ENCODE measurements at regions not wholly inside any gene's neighbourhood (a gene's known extent, or its start where the extent isn't known, plus 50 kb on each side); places are given as distances from the start of the nearest gene placed in this dataset.

- TF ChIP-seq, protein P1, sequence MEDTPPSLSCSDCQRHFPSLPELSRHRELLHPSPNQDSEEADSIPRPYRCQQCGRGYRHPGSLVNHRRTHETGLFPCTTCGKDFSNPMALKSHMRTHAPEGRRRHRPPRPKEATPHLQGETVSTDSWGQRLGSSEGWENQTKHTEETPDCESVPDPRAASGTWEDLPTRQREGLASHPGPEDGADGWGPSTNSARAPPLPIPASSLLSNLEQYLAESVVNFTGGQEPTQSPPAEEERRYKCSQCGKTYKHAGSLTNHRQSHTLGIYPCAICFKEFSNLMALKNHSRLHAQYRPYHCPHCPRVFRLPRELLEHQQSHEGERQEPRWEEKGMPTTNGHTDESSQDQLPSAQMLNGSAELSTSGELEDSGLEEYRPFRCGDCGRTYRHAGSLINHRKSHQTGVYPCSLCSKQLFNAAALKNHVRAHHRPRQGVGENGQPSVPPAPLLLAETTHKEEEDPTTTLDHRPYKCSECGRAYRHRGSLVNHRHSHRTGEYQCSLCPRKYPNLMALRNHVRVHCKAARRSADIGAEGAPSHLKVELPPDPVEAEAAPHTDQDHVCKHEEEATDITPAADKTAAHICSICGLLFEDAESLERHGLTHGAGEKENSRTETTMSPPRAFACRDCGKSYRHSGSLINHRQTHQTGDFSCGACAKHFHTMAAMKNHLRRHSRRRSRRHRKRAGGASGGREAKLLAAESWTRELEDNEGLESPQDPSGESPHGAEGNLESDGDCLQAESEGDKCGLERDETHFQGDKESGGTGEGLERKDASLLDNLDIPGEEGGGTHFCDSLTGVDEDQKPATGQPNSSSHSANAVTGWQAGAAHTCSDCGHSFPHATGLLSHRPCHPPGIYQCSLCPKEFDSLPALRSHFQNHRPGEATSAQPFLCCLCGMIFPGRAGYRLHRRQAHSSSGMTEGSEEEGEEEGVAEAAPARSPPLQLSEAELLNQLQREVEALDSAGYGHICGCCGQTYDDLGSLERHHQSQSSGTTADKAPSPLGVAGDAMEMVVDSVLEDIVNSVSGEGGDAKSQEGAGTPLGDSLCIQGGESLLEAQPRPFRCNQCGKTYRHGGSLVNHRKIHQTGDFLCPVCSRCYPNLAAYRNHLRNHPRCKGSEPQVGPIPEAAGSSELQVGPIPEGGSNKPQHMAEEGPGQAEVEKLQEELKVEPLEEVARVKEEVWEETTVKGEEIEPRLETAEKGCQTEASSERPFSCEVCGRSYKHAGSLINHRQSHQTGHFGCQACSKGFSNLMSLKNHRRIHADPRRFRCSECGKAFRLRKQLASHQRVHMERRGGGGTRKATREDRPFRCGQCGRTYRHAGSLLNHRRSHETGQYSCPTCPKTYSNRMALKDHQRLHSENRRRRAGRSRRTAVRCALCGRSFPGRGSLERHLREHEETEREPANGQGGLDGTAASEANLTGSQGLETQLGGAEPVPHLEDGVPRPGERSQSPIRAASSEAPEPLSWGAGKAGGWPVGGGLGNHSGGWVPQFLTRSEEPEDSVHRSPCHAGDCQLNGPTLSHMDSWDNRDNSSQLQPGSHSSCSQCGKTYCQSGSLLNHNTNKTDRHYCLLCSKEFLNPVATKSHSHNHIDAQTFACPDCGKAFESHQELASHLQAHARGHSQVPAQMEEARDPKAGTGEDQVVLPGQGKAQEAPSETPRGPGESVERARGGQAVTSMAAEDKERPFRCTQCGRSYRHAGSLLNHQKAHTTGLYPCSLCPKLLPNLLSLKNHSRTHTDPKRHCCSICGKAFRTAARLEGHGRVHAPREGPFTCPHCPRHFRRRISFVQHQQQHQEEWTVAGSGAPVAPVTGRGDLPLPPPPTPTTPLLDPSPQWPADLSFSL (CRISPR knock-in tag; IDR thresholded peaks at IDR 0.05) = no peak
- TF ChIP-seq SMAD3 (CRISPR knock-in tag; IDR thresholded peaks at IDR 0.05) = no peak
- no peak for TF ChIP-seq ZNF251 (CRISPR knock-in tag; IDR thresholded peaks at IDR 0.05)
- no peak for TF ChIP-seq HNRNPH1 (optimal IDR thresholded peaks at IDR 0.05; ENCODE audit: low read depth, low read length)
- no peak for TF ChIP-seq ZNF160 (CRISPR knock-in tag; IDR thresholded peaks at IDR 0.05)
- no peak for TF ChIP-seq ZBTB25 (CRISPR knock-in tag; IDR thresholded peaks at IDR 0.05)
- TF ChIP-seq, protein P2, sequence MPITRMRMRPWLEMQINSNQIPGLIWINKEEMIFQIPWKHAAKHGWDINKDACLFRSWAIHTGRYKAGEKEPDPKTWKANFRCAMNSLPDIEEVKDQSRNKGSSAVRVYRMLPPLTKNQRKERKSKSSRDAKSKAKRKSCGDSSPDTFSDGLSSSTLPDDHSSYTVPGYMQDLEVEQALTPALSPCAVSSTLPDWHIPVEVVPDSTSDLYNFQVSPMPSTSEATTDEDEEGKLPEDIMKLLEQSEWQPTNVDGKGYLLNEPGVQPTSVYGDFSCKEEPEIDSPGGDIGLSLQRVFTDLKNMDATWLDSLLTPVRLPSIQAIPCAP (CRISPR knock-in tag; IDR thresholded peaks at IDR 0.05; ENCODE audit: low read depth) = no peak
- TF ChIP-seq, protein P3, sequence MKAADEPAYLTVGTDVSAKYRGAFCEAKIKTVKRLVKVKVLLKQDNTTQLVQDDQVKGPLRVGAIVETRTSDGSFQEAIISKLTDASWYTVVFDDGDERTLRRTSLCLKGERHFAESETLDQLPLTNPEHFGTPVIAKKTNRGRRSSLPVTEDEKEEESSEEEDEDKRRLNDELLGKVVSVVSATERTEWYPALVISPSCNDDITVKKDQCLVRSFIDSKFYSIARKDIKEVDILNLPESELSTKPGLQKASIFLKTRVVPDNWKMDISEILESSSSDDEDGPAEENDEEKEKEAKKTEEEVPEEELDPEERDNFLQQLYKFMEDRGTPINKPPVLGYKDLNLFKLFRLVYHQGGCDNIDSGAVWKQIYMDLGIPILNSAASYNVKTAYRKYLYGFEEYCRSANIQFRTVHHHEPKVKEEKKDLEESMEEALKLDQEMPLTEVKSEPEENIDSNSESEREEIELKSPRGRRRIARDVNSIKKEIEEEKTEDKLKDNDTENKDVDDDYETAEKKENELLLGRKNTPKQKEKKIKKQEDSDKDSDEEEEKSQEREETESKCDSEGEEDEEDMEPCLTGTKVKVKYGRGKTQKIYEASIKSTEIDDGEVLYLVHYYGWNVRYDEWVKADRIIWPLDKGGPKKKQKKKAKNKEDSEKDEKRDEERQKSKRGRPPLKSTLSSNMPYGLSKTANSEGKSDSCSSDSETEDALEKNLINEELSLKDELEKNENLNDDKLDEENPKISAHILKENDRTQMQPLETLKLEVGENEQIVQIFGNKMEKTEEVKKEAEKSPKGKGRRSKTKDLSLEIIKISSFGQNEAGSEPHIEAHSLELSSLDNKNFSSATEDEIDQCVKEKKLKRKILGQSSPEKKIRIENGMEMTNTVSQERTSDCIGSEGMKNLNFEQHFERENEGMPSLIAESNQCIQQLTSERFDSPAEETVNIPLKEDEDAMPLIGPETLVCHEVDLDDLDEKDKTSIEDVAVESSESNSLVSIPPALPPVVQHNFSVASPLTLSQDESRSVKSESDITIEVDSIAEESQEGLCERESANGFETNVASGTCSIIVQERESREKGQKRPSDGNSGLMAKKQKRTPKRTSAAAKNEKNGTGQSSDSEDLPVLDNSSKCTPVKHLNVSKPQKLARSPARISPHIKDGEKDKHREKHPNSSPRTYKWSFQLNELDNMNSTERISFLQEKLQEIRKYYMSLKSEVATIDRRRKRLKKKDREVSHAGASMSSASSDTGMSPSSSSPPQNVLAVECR (CRISPR knock-in tag; IDR thresholded peaks at IDR 0.05; ENCODE audit: borderline replicate concordance) = no peak
- no peak for TF ChIP-seq KLF16 (CRISPR knock-in tag; IDR thresholded peaks at IDR 0.05)
- TF ChIP-seq, protein P4, sequence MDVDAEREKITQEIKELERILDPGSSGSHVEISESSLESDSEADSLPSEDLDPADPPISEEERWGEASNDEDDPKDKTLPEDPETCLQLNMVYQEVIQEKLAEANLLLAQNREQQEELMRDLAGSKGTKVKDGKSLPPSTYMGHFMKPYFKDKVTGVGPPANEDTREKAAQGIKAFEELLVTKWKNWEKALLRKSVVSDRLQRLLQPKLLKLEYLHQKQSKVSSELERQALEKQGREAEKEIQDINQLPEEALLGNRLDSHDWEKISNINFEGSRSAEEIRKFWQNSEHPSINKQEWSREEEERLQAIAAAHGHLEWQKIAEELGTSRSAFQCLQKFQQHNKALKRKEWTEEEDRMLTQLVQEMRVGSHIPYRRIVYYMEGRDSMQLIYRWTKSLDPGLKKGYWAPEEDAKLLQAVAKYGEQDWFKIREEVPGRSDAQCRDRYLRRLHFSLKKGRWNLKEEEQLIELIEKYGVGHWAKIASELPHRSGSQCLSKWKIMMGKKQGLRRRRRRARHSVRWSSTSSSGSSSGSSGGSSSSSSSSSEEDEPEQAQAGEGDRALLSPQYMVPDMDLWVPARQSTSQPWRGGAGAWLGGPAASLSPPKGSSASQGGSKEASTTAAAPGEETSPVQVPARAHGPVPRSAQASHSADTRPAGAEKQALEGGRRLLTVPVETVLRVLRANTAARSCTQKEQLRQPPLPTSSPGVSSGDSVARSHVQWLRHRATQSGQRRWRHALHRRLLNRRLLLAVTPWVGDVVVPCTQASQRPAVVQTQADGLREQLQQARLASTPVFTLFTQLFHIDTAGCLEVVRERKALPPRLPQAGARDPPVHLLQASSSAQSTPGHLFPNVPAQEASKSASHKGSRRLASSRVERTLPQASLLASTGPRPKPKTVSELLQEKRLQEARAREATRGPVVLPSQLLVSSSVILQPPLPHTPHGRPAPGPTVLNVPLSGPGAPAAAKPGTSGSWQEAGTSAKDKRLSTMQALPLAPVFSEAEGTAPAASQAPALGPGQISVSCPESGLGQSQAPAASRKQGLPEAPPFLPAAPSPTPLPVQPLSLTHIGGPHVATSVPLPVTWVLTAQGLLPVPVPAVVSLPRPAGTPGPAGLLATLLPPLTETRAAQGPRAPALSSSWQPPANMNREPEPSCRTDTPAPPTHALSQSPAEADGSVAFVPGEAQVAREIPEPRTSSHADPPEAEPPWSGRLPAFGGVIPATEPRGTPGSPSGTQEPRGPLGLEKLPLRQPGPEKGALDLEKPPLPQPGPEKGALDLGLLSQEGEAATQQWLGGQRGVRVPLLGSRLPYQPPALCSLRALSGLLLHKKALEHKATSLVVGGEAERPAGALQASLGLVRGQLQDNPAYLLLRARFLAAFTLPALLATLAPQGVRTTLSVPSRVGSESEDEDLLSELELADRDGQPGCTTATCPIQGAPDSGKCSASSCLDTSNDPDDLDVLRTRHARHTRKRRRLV (CRISPR knock-in tag; IDR thresholded peaks at IDR 0.05) = no peak
- TF ChIP-seq ZNF605 (CRISPR knock-in tag; IDR thresholded peaks at IDR 0.05) = no peak
- no peak for TF ChIP-seq U2AF1 (optimal IDR thresholded peaks at IDR 0.05; ENCODE audit: low read depth, low read length)
Observed at GRCh38 chr5:84487963-84488362, 103.3 kb upstream of the EDIL3 start (continued).

Data from HepG2 (cell line).